ENCODE measurements at regions not wholly inside any gene's neighbourhood (a gene's known extent, or its start where the extent isn't known, plus 50 kb on each side); places are given as distances from the start of the nearest gene placed in this dataset.

GRCh38 chr10:113427811-113428558, 124.9 kb upstream of the HABP2 start:
- no peaks in the 10 kb centered on the region for H3K4me1 Mint-ChIP-seq (ENCODE audit: low read depth)
- TF ChIP-seq CTCF (IDR thresholded peaks at IDR 0.05): no peak
- H3K9me3 ChIP-seq (ENCODE audit: control insufficient read depth in 1 of 2, insufficient read depth in 1 of 2, low read length in 2 of 2): no peaks in the 10 kb centered on the region
- CTCF ChIA-PET: no interaction called here
- no peak overlapping the region for H3K27ac ChIP-seq (ENCODE audit: low read depth in 1 of 2, low read length in 2 of 2)
- intact Hi-C loops (cut with DNase I, micrococcal nuclease): no loop called here
- no peak overlapping the region for H3K27ac Mint-ChIP-seq
- no peaks in the 10 kb centered on the region for H3K36me3 Mint-ChIP-seq (ENCODE audit: low read depth)
- no peak overlapping the region for H3K4me3 Mint-ChIP-seq
- no peaks in the 10 kb centered on the region for H3K36me3 ChIP-seq (ENCODE audit: insufficient read depth, low read length)
- H3K27me3 ChIP-seq (ENCODE audit: control insufficient read depth in 1 of 2, insufficient read depth in 2 of 2, low read length in 2 of 2): no peaks in the 10 kb centered on the region
- no peak for ATAC-seq (ENCODE audit: poor library complexity)
- H3K9me3 Mint-ChIP-seq: no peaks in the 10 kb centered on the region
- DNase-seq: no peak
- POLR2A ChIA-PET: no interaction called here
- no peaks in the 10 kb centered on the region for H3K27me3 Mint-ChIP-seq
- H3K4me1 ChIP-seq (ENCODE audit: insufficient read depth, low read length): no peaks in the 10 kb centered on the region
- no peak overlapping the region for H3K4me3 ChIP-seq (ENCODE audit: low read length)

GRCh38 chr10:113430634-113431397, 122.0 kb upstream of the HABP2 start:
- POLR2A ChIA-PET: no interaction called here
- no peaks in the 10 kb centered on the region for H3K4me1 Mint-ChIP-seq (ENCODE audit: low read depth)

More at GRCh38 chr10:113430634-113431397, 122.0 kb upstream of the HABP2 start:
- no peak for TF ChIP-seq CTCF (IDR thresholded peaks at IDR 0.05)
- DNase-seq (no peak), ATAC-seq (ENCODE audit: poor library complexity) (no peak)
- H3K4me3 Mint-ChIP-seq: no peak overlapping the region
- Histone ChIP-seq H3K27me3 (ENCODE audit: control insufficient read depth in 1 of 2, insufficient read depth in 2 of 2, low read length in 2 of 2) (no peaks in the 10 kb centered on the region), H3K4me1 (ENCODE audit: insufficient read depth, low read length) (no peaks in the 10 kb centered on the region), H3K9me3 (ENCODE audit: control insufficient read depth in 1 of 2, insufficient read depth in 1 of 2, low read length in 2 of 2) (no peaks in the 10 kb centered on the region), H3K4me3 (ENCODE audit: low read length) (no peak overlapping the region), H3K36me3 (ENCODE audit: insufficient read depth, low read length) (no peaks in the 10 kb centered on the region), H3K27ac (ENCODE audit: low read depth in 1 of 2, low read length in 2 of 2) (no peak overlapping the region)
- no peak overlapping the region for H3K27ac Mint-ChIP-seq
- H3K27me3 Mint-ChIP-seq: no peaks in the 10 kb centered on the region
- H3K9me3 Mint-ChIP-seq: no peaks in the 10 kb centered on the region
- intact Hi-C loops (cut with DNase I, micrococcal nuclease): no loop called here
- CTCF ChIA-PET: no interaction called here
- no peaks in the 10 kb centered on the region for H3K36me3 Mint-ChIP-seq (ENCODE audit: low read depth)

Measured in CD4-positive, alpha-beta T cell (primary cell).